Ishikawa (cell line): ENCODE measurements at regions not wholly inside any gene's neighbourhood (a gene's known extent, or its start where the extent isn't known, plus 50 kb on each side); places are given as distances from the start of the nearest gene placed in this dataset.

Source experiments
- CREB1 ChIP-seq: IDR thresholded peaks from 2 replicates; pipeline ENCODE4 v1.6.1; 2012; ENCODE audit warnings: low read depth
- EGR1 ChIP-seq: IDR thresholded peaks from 2 replicates; pipeline ENCODE4 v1.6.1; 2012
- MAX ChIP-seq: IDR thresholded peaks from 2 replicates; pipeline ENCODE4 v1.6.1; 2012
- NFIC ChIP-seq: IDR thresholded peaks from 2 replicates; pipeline ENCODE4 v1.6.1; 2012
- REST ChIP-seq: IDR thresholded peaks from 2 replicates; pipeline ENCODE4 v1.6.1; 2012; ENCODE audit warnings: low read depth, mild to moderate bottlenecking
- TAF1 ChIP-seq: IDR thresholded peaks from 2 replicates; pipeline ENCODE4 v1.6.1; 2012; ENCODE audit warnings: low read depth, mild to moderate bottlenecking
- TCF12 ChIP-seq: IDR thresholded peaks from 2 replicates; pipeline ENCODE4 v1.6.1; 2012; ENCODE audit warnings: low read depth
- TEAD4 ChIP-seq: IDR thresholded peaks from 2 replicates; pipeline ENCODE4 v1.6.1; 2012
- YY1 ChIP-seq: IDR thresholded peaks from 2 replicates; pipeline ENCODE4 v1.6.1; 2012; ENCODE audit warnings: low read depth

- no peak for TF ChIP-seq YY1
- no peak for TF ChIP-seq REST
- TF ChIP-seq MAX: no peak
- no peak for TF ChIP-seq TEAD4
- TF ChIP-seq EGR1: no peak
- no peak for TF ChIP-seq TCF12
- no peak for TF ChIP-seq TAF1
- TF ChIP-seq NFIC: no peak
- no peak for TF ChIP-seq CREB1
These were observed 696.5 kb upstream of the PTBP2 start for GRCh38 chr1:96025062-96025461.
